HepG2 (cell line): ENCODE measurements at regions not wholly inside any gene's neighbourhood (a gene's known extent, or its start where the extent isn't known, plus 50 kb on each side); places are given as distances from the start of the nearest gene placed in this dataset.

Source experiments
- ATF3 ChIP-seq: sonication (generic); formaldehyde crosslinking; IDR thresholded peaks from 2 replicates; pipeline ENCODE4 v1.4.0; 2020; ENCODE audit warnings: missing genetic modification reagents
- MLX ChIP-seq: IDR thresholded peaks from 2 replicates; pipeline ENCODE4 v1.6.1; 2016
- POLR2A ChIP-seq, 2 experiments: IDR thresholded peaks; 2 replicates each; pipeline ENCODE4 v1.6.1; 2011; ENCODE audit warnings: low read depth in 2 of 2, low read length in 2 of 2, mild to moderate bottlenecking in 1 of 2, moderate library complexity in 1 of 2; ENCODE audit not compliant: insufficient read depth in 1 of 2
- POLR2AphosphoS5 ChIP-seq: IDR thresholded peaks from 2 replicates; pipeline ENCODE4 v1.6.1; 2012; ENCODE audit warnings: low read depth, low read length
- RAD21 ChIP-seq: fragments of 450-650 bp; formaldehyde crosslinking; IDR thresholded peaks from 2 replicates; pipeline ENCODE4 v1.5.0; 2020; ENCODE audit warnings: mild to moderate bottlenecking
- STAG1 ChIP-seq: sonication (generic); formaldehyde crosslinking; IDR thresholded peaks from 2 replicates; pipeline ENCODE4 v1.4.0; 2020; ENCODE audit warnings: missing genetic modification reagents
- TBL1XR1 ChIP-seq: fragments of 150-350 bp; IDR thresholded peaks from 2 replicates; pipeline ENCODE4 v1.6.1; 2014; ENCODE audit warnings: borderline replicate concordance, low read length; ENCODE audit not compliant: partially characterized antibody
- ZNF709 ChIP-seq: sonication (generic); formaldehyde crosslinking; IDR thresholded peaks from 2 replicates; pipeline ENCODE4 v1.5.0; 2020; ENCODE audit warnings: mild to moderate bottlenecking, missing genetic modification reagents

- no peak for TF ChIP-seq MLX
- TF ChIP-seq RAD21 (CRISPR knock-in tag): no peak
- no peak for TF ChIP-seq STAG1 (CRISPR knock-in tag)
- TF ChIP-seq ZNF709 (CRISPR knock-in tag): no peak
- no peak for TF ChIP-seq POLR2A (IDR thresholded peaks at IDR 0.05; ENCODE audit: insufficient read depth in 1 of 2, low read depth in 2 of 2, low read length in 2 of 2)
- no peak for TF ChIP-seq TBL1XR1
- no peak for TF ChIP-seq POLR2AphosphoS5
- TF ChIP-seq ATF3 (CRISPR knock-in tag): no peak
Observed at GRCh38 chr9:109652112-109652511, 127.9 kb upstream of the PALM2AKAP2 start.
